ENCODE measurements at regions not wholly inside any gene's neighbourhood (a gene's known extent, or its start where the extent isn't known, plus 50 kb on each side); places are given as distances from the start of the nearest gene placed in this dataset.

DNA sequence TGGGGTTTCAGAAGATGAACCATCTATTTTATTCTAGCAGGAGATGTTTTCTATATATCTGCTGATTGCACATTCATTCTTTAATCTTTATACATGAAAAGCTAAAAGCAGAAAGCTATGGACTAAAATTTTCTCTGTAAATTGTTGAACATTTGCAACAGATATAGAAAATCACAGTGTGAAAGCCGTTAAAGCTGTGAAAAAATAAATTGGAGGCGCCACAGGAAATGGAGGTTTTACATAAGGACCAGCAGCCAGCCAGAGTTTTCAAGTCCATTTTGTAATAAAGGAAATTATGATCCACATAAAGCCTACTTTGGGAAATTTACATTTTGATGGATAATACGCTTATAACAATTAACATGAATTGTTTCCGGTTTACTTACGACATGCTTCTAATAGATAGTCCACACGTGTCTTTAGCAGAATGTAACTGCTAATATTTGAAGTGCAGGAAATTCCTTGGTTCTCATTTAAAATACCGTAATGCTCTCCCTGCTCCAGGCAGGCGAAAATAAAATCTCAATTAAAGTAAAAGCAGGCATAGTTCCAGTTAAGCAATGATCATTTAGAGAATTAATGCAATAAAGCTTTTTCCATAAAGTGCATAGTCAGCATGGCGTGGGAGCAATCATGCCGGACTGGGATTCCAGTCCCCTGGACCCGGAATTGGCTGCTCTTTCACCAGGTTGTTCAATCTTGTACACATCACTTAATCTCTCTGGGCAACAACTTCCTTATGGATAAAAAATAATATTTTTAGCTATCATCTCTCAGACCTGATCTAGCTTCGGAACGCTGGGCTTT lies 445.4 kb downstream of the ZNF608 start:
- no peak for DNase-seq
- Histone ChIP-seq H3K9ac (no peak overlapping the region), H3F3A (ENCODE audit: insufficient read depth) (peaks cover 13% of the 10 kb centered on the region; the same call in 1 of the 2 replicates), H3K4me3 (no peak overlapping the region), H3K79me2 (ENCODE audit: insufficient read depth) (no peaks in the 10 kb centered on the region), H3K27ac (no peak overlapping the region), H2AFZ (no peak overlapping the region), H3K36me3 (ENCODE audit: low read depth) (no peaks in the 10 kb centered on the region), H3K4me1 (ENCODE audit: insufficient read depth) (peaks cover 18% of the 10 kb centered on the region), H3K4me2 (ENCODE audit: unreplicated experiment) (no peak overlapping the region), H3K9me3 (ENCODE audit: low read depth) (no peaks in the 10 kb centered on the region), H3K27me3 (replicated peaks; ENCODE audit: insufficient read depth) (no peaks in the 10 kb centered on the region), H4K20me1 (ENCODE audit: insufficient read depth) (no peaks in the 10 kb centered on the region), H3K9me2 (ENCODE audit: insufficient read depth) (no peaks in the 10 kb centered on the region)
- TF ChIP-seq EZH2phosphoT487 (IDR thresholded peaks at IDR 0.05; ENCODE audit: insufficient read depth, low read depth), result no peak
- TF ChIP-seq EZH2 (IDR thresholded peaks at IDR 0.05; ENCODE audit: insufficient read depth, poor library complexity, severe bottlenecking), result no peak
- 88 to 90% methylated on average over 13 of the region's 13 CpGs for WGBS, 2 experiments (ENCODE audit: low coverage in 1 of 2, low lambda C conversion rate in 2 of 2, missing lambda C conversion rate in 2 of 2)
- in situ Hi-C loops (cut with MboI), result no loop called here

DNA sequence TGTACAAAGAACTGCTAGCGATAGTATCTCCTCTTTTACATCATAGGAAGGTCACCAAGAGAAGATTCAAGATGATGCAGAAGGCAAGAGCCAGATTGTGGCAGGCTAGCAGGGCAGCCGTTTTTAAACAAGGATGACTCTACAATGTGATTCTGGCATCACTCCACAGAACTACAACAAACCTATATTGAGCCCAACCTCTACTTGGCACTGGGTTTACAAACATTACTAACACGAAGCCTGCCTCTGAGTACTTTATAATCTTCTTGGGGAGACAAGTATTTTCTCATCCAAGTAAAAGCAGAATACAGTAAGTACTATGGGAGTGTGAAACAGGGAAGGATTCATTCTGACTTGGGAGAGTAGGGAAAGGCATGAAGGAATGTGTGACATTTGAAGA lies 448.6 kb downstream of the ZNF608 start:
- Histone ChIP-seq H2AFZ (no peak overlapping the region), H3K36me3 (ENCODE audit: low read depth) (no peaks in the 10 kb centered on the region), H3K4me2 (ENCODE audit: unreplicated experiment) (no peak overlapping the region), H3K4me3 (no peak overlapping the region), H3K27me3 (replicated peaks; ENCODE audit: insufficient read depth) (no peaks in the 10 kb centered on the region), H3K4me1 (ENCODE audit: insufficient read depth) (peaks cover 14% of the 10 kb centered on the region), H3K79me2 (ENCODE audit: insufficient read depth) (no peaks in the 10 kb centered on the region), H3K9ac (no peak overlapping the region), H4K20me1 (ENCODE audit: insufficient read depth) (no peaks in the 10 kb centered on the region), H3K9me2 (ENCODE audit: insufficient read depth) (no peaks in the 10 kb centered on the region), H3F3A (ENCODE audit: insufficient read depth) (peaks cover 13% of the 10 kb centered on the region; the same call in 1 of the 2 replicates), H3K27ac (no peak overlapping the region), H3K9me3 (ENCODE audit: low read depth) (no peaks in the 10 kb centered on the region)
- peak; percentile 16 for DNase-seq
- WGBS, 2 experiments (ENCODE audit: low coverage in 1 of 2, low lambda C conversion rate in 2 of 2, missing lambda C conversion rate in 2 of 2), result 33 to 38% methylated on average over 3 of the region's 3 CpGs
- in situ Hi-C loops (cut with MboI), result no loop called here
- no peak for TF ChIP-seq EZH2phosphoT487 (IDR thresholded peaks at IDR 0.05; ENCODE audit: insufficient read depth, low read depth)
- no peak for TF ChIP-seq EZH2 (IDR thresholded peaks at IDR 0.05; ENCODE audit: insufficient read depth, poor library complexity, severe bottlenecking)

DNA sequence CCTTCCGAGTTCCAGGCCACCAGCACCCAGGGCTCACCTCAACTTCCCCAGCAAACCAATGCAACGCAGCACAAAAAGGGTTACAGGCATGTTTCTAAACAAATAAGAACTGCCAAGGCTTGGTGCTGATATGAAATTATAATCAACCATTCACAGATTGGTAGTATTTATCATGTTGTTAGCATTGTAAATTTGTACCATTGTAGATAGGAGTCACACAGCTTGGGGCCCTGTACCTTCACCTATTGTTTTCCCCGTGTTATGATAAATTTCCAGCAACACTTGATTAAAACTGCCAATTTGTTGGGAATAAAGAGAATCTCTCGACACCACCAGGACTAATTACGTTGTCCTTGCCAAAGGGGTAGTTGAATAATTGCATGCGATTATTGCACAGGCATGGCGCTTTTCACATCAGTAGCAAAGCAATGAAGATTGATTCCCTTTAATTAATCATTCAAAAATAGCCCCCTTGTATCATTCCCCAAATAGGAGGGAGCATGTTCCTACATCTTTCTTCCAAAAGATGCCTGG lies 454.1 kb downstream of the ZNF608 start:
- no peak for DNase-seq
- Histone ChIP-seq H3K79me2 (ENCODE audit: insufficient read depth) (no peaks in the 10 kb centered on the region), H2AFZ (no peak overlapping the region), H3K4me2 (ENCODE audit: unreplicated experiment) (no peak overlapping the region), H4K20me1 (ENCODE audit: insufficient read depth) (no peaks in the 10 kb centered on the region), H3K36me3 (ENCODE audit: low read depth) (no peaks in the 10 kb centered on the region), H3K9me3 (ENCODE audit: low read depth) (no peaks in the 10 kb centered on the region), H3K9me2 (ENCODE audit: insufficient read depth) (no peaks in the 10 kb centered on the region), H3K27me3 (replicated peaks; ENCODE audit: insufficient read depth) (peaks cover 17% of the 10 kb centered on the region), H3K4me3 (no peak overlapping the region), H3K27ac (no peak overlapping the region), H3F3A (ENCODE audit: insufficient read depth) (no peaks in the 10 kb centered on the region), H3K9ac (no peak overlapping the region), H3K4me1 (ENCODE audit: insufficient read depth) (no peaks in the 10 kb centered on the region)
- WGBS, 2 experiments (ENCODE audit: low coverage in 1 of 2, low lambda C conversion rate in 2 of 2, missing lambda C conversion rate in 2 of 2), result 64 to 75% methylated on average over 7 of the region's 7 CpGs
- in situ Hi-C loops (cut with MboI), result no loop called here
- TF ChIP-seq EZH2 (IDR thresholded peaks at IDR 0.05; ENCODE audit: insufficient read depth, poor library complexity, severe bottlenecking) (no peak), EZH2phosphoT487 (IDR thresholded peaks at IDR 0.05; ENCODE audit: insufficient read depth, low read depth) (no peak)

DNA sequence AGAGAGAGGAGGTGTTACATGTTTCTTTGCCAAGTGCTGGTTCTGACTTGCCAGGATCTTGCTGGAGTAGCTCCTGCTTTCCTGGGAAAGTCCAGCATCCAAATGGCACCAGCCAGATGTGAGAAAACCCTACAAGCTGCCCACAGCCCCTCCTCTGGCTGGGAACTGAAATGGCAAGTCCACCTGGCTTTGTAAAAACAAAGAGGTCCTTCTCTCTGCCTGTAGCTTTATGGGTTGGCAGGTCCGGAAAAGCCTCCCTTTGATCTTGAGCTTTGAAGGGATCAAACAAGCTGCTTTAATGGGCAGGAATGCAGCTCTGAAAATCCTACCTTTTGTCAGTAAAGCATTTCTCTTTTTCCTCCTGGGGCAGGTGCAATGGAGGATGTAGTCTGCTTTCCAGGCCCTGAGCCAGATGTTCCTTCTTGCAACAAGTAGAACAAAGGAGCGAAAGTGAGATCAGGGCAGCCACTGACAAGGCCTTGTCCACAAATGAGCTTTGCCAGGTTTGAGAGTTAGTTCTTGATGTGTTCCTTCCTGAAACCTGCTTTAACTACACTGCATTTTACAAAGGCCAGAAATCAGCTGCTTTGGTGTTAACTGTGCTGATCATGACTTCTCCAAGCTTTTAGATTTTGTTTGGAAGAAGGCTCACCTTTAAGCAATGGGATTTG lies 456.7 kb downstream of the ZNF608 start:
- in situ Hi-C loops (cut with MboI), result no loop called here
- H3K9me3 ChIP-seq (ENCODE audit: low read depth), result no peaks in the 10 kb centered on the region
- H3K4me1 ChIP-seq (ENCODE audit: insufficient read depth), result no peaks in the 10 kb centered on the region
- no peaks in the 10 kb centered on the region for H4K20me1 ChIP-seq (ENCODE audit: insufficient read depth)
- H3K27me3 ChIP-seq (replicated peaks; ENCODE audit: insufficient read depth), result peaks cover 25% of the 10 kb centered on the region
- no peaks in the 10 kb centered on the region for H3K36me3 ChIP-seq (ENCODE audit: low read depth)
- H3K4me2 ChIP-seq (ENCODE audit: unreplicated experiment), result no peak overlapping the region
- H3K4me3 ChIP-seq, result no peak overlapping the region
- 92 to 94% methylated on average over 2 of the region's 2 CpGs for WGBS, 2 experiments (ENCODE audit: low coverage in 1 of 2, low lambda C conversion rate in 2 of 2, missing lambda C conversion rate in 2 of 2)
- H3K9ac ChIP-seq, result no peak overlapping the region
- H3K79me2 ChIP-seq (ENCODE audit: insufficient read depth), result no peaks in the 10 kb centered on the region
- H3K27ac ChIP-seq, result no peak overlapping the region
- no peaks in the 10 kb centered on the region for H3F3A ChIP-seq (ENCODE audit: insufficient read depth)
- TF ChIP-seq EZH2phosphoT487 (IDR thresholded peaks at IDR 0.05; ENCODE audit: insufficient read depth, low read depth) (no peak), EZH2 (IDR thresholded peaks at IDR 0.05; ENCODE audit: insufficient read depth, poor library complexity, severe bottlenecking) (no peak)
- H3K9me2 ChIP-seq (ENCODE audit: insufficient read depth), result no peaks in the 10 kb centered on the region
- DNase-seq, result no peak
- H2AFZ ChIP-seq, result no peak overlapping the region
